ENCODE measurements at regions not wholly inside any gene's neighbourhood (a gene's known extent, or its start where the extent isn't known, plus 50 kb on each side); places are given as distances from the start of the nearest gene placed in this dataset.
A peak's percentile ranks its signal among the peaks of the same experiment; 100 is the strongest.
"Not testable (repeated sequence)": the region's sequence is repeated elsewhere in the genome, so short reads cannot be mapped to it uniquely, and the experiment has no call there.

DNA sequence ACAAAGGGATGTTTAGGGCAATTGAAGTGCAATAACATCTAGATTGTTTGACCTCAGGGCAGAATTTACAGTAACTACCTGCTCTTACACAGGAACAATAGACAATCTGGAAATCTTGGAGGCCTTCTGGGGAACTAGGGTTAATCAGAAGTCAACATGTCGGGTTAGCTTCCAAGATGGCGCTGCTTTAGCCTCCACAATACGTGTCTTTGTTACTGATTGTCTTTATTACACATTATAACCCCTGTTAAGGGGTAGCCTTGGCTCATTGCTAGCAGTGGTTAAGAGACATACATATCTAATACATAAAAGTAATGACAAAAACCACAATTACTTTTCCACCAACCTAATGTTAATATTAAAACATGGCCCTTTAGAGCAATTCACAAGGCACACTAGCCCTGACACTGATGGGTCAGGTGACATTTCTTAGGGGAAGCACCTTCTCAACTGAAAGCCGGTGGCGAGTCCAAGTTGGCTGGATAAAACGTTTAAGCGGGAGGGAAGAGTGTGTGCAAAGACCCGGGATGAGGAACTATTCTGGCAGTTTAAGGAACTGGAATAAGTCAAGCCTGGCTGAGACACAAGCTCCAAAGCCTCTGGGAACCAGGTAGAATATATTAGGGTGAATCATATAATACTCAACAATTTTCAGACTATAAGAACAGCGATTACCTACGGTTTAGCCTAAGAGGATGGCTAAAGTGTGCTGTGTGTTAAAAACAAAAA lies 236.9 kb downstream of the BCAS1 start:
- peak in 1 of 2 experiments; percentile 28 for DNase-seq

DNA sequence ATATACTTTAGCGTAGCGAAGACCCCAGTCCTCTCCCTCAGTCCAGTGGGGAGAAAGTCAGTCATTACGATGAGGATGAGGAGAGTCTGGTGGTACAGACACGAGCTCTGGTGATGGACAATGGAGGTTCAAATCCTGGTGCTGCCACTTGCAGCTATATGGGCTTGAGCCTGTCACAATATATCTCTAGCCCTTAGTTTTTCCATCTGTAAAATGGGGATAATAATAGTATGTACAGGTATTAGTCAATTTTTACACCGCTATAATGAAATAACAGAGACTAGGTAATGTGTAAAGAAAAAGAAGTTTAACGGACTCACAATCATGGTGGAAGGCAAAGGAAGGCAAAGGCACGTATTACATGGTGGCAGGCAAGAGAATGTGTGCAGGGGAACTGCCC lies 237.9 kb downstream of the BCAS1 start:
- DNase-seq, result no peak

DNA sequence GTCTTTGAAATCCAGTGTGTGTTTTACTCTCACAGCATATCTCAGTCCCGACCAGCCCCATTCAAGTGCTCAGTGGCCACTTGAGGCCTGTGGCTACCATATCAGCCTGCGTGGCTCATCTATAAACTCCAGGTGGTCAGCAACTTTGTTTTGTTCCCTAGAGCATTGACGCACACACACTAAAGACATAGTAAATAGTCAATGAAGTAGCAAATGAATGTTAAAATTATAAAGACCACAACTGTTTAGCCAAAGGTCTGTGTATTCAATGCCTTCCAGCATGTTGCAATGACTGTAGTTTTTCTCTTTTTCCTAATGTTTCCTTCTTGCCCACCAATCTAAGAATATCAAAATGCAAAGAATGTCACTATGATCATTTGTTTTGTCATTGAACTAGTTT lies 238.2 kb upstream of the ZNF217 start:
- DNase-seq, result no peak

DNA sequence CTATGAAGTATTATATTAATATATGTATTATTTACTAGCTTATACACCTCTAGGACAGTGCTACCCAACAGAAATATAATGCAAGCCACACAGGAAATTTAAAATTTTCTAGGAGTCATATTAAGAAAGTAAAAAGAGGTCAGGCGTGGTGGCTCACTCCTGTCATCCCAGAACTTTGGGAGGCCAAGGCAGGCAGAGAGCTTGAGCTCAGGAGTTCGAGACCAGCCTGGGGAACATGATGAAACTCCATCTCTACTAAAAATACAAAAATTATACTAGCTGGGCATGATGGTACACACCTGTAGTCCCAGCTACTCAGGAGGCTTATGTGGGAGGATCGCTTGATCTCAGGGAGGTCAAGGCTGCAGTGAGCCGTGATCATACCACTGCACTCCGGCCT lies 237.6 kb upstream of the ZNF217 start:
- no peak for DNase-seq

DNA sequence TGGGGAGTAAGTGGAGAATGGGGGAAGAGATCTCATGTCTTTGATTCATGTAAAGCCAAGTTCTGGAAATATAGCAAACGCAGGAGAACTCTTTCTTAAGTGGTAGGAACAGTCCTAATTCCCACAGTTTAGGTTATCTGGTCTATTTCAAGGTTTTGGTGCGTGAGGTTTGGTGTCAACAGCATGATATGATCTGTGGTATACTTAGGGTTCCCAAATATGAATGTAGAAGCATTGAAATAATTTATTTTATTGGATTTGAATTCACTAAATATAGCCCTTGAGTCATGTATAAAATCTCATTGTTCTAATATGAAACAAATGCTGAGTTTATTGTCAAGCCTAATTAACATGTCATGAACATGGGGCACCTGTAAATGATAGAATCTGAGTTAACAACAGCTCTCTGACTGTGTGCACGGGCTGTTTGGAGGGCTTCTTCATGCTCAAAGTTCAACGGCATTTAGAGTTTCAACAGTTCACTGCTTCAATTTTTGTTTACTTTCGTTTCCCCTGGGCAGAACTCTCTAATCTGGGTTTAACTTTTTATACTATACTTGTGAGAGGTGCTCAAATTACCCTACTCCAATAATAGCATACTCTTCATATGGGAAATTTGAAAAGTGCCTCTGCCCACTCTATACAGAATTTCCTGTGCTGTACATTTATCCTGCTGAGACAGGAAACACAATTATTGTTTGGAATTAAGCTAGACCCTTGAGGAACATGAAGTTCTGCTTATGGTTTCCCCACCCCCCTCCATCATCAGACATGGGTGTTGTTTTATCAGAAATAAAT lies 236.3 kb upstream of the ZNF217 start:
- DNase-seq, result peak; percentile 15 to 22

DNA sequence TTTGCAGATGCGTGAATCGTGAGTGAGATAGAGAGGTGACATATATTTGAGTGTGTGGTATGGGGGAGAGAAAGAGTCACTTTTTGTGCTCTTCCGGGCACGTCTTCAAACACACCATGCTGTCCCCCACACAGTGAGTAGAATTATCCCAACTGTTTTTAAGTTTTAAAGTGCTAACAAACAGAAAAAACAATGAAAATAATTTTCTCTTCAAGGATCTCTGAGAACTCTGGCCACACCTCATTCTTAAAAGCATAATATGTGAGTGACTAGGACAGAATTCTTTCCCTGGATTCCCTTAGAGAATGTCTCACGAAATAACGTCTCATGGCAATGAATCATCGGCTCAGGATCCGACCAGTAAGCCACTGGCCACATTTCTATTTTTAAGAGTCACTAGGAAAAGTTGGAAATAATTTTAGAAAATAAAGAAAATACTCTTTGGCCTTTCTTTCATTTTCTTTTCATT lies 235.7 kb upstream of the ZNF217 start:
- DNase-seq, result peak; percentile 17 to 37

DNA sequence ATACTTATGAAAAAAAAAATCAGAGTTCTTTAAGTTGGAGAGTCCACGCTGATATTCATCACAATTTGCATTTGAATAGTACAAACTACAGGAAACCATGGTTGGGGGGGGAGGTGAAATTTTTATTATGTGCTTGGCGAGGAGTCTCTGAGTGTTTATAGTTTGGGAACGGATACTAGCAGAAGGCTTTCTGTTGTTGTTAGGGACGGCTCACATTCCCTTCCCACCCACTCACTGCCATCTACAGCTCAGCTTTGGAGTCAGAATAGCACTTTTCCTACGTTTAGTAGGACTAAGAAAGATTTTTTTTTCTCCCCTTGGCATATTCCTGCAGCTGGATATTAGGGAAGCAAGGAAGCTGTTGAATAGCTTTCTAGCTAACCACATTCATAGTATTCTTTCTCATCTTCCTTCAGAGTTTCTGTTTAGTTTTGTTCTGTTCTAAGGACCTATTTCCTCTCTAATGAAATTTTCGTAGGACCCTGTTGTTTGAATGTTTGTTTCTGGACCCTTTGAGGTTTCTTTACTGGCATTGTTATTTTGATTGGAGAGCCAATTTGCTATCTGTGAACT lies 235.1 kb upstream of the ZNF217 start:
- no peak for DNase-seq

DNA sequence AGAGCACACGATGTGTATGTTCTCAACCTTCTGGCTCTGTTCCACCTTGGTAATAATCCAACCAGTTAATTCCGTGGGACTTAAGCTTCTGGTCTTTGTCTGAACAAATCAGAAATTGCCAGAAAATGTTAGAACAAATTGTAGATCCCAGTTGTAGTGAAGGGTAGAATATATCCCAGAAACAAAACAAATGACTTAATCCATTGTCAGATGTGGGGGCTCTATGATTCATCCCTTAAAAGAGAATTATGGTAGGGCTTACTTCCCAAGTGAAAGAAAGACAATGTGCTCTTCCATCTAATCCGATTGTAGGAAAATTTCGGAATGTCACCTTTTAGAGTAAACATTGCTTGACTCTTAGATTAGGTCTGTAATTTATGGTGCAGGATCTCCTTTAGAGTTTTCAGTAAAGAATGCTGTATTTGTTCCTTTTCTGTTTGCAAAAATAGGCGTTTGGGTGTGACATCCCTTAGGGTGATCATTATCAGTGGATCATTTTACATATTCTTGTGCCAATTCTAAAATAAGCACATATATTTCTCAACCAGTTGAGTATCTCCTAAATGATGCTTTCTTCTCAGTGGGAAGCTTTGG lies 234.5 kb upstream of the ZNF217 start:
- DNase-seq, result no peak

DNA sequence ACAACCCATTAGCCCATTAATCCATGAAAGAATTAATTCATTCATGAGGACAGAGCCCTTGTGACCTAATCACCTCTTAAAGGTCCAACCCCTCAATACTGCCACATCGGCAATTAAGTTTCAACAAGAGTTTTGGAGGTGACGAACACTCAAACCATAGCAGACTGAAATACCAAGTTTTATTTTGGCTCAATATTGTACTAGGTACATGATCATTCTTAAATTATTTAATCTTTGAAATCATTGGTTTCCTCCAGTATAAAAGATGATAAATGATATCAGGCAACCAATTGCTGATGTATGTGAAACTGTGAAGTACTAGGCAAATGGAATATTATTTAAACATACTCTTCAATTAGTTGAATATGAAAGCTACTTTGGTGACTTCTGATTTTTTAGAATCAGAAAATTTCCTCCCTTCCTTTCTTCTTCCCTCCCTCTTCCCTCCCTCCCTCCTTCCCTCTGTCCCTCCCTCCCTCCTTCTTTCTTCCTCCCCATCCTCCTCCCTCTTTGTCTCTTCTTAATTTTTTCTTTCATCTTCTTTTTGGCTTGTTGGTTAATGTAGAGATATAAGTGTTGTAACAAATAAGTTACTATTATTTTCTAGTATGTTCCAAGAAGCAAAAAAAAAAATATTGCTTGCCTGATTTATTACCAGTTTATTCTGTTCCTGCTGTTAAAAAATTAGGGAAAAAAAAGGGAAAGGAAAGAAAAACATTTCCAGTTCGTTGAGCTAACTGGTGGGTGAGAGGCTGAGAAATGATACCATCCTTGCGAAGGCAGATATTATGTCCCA lies 233.9 kb upstream of the ZNF217 start:
- no peak for DNase-seq

DNA sequence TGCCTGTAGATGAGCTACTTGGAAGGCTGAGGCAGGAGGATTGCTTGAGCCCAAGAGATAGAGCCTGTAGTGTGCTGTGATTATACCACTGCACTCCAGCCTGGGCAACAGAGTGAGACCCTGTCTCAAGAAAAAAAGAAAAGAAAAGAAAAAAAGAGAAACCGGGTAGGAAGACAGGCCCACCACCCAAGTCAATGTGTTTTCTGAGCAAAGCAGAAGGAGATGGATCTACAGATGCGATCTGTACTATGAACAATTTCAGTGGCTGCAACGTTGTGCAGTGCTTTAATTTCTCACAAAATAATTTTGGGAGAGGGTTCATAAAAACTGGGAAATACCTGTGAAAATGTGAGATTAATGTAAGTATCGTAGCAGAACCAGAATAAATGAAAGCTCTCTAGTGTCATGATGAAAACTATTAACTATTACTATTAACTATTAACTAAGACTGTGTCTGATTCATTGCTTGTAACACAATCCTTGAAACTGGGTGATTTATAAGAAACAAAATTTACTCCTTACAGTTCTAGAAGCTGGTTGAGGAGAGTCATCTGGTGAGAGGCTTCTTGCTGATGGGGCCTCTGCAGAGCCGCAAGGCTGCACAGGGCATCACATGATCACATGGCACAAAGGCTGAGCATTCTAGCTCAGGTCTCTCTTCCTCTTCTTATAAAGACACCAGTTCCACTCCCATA lies 233.1 kb upstream of the ZNF217 start:
- DNase-seq, result peak in 1 of 2 experiments; percentile 32

DNA sequence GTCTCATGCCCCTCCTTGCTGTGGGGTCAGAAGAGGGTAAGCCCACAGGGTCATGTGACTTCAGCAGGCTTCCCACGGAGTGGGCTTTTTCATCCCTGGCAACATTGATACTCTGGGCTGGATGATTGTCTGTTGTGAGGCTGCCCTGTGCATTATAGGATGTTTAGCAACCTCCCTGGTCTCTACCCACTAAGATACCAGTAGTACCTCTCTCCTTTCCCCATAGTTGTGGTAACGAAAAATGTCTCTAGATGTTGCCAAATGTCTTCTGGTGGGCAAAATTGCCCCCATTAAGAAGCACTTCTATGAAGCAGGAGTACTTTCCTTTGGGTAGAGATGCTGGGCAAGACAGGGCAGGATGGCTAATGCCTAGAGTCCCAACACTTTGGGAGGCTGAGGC lies 232.5 kb upstream of the ZNF217 start:
- DNase-seq, result no peak

DNA sequence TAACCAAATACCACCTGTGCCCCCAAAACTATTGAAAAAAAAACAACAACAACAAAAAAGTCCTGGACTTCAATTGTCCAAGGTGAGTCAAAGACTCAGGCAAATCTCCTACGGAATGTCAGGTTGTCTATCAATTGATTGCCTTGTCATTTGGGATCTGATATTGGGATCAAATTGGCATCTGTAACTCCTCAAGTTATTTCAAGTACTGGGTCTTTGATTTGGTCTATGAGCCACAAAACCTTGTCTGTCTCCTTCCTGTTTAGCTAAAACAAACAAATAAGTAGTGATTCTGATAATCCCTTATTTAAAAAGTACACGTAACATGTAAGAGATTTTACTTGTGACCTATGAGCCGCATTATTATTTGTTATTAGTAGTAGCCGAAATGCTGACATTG lies 231.6 kb upstream of the ZNF217 start:
- DNase-seq, result no peak

DNA sequence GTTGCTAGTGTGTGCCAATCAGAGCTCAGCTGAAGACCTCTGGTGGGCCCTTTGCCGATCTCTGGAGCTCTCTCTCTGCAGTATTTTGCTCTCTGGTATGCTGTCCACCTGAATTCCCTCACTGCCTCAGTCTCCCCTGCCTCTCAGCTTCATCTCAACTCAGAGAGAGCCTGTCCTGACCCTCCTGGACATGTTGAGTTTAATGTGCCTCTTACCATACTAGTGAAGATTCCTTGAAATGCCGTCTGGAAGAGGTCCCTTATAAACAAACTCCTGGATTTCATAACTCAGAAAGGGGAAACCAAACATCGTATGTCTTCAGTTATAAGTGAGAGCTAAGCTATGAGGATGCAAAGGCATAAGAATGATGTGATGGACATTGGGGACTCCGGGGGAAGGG lies 231.1 kb upstream of the ZNF217 start:
- no peak for DNase-seq

DNA sequence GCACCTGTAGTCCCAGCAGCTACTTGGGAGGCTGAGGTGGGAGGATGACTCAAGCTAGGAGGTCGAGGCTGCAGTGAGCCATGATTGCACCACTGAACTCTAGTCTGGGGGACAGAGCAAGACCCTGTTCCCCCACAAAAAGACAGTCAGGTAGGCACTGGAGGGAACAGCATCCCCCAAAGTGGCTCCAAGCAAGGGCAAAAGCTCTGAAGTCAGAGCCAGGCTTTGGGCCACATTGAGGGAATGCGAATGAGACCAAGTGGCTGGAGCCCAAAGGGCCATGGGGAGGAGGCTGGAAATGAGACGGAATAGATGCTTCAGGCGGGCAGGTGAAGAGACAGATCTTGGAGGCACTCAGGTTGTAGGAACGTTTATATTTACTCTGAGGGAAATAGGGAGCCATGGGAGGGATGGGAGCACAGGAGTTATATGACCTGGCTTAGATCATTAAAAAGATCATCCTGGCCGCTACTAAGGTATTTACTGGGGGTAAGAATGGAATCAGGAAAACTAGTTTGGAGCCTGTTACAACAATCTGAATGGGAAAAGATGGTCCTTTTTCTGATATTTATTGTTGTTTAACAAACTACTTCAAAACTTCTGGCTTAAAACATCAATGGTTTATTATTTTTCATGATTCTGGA lies 229.6 kb upstream of the ZNF217 start:
- DNase-seq, result no peak

DNA sequence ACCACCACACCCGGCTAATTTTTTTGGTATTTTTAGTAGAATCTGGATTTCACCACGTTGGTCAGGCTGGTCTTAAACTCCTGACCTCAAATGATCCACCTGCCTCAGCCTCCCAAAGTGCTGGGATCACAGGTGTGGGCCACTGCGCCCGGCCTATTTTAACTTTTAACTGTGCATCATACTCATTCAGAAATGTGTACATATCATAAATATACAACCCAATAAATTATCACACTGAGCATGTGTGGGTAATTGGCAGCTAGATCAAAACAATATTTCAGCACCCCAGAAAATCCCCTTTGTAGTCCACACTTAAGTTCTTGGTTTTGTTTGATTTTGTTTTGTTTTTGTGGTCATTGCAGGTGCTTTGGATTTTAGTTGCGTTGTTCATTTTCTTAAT lies 228.9 kb upstream of the ZNF217 start:
- DNase-seq, result no peak

DNA sequence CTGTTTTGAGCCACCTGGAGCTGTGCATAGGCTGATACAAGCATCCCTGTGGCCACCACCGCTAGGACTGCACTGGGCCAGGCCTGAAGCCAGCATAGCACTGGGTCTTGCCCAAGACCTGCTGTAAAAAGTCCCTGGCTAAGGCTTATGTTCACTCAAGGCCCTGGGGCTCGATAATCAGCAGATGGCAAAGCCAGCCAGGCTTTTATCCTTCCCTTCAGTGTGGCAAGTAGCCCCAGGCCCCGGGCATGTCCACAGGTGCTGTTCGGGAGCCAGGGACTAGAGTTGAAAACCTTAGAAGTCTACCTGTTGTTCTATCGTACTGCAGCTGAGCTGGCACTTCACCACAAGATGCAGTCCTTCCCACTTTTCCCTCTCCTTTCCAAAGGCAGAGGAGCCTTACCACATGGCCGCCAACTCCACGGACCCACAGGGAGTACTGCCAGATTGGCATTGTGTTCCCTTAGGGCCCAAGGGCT lies 226.4 kb upstream of the ZNF217 start:
- no peak for DNase-seq

DNA sequence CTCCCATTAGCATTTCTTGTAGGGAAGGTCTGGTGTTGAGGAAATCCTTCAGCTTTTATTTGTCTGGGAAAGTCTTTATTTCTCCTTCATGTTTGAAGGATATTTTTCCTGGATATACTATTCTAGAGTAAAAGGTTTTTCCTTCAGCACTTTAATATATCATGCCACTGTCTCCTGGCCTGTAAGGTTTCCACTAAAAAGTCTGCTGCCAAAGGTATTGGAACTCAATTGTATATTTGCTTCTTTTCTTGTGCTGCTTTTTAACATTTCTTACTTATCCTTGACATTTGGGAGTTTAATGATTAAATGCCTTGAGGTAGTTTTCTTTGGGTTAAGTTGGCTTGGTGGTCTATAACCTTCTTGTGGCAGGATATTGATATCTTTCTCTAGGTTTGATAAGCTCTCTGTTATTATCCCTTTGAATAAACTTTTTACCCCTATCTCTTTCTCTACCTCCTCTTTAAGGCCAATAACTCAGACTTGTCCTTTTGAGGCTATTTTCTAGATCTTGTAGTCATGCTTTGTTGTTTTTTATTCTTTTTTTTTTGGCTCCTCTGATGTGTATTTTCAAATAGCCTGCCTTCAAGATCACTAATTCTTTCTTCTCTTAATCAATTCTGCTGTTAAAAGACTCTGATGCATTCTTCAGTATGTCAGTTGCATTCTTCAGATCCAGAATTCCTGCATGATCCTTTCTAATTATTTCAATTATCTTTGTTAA lies 225.0 kb upstream of the ZNF217 start:
- DNase-seq, result no peak

DNA sequence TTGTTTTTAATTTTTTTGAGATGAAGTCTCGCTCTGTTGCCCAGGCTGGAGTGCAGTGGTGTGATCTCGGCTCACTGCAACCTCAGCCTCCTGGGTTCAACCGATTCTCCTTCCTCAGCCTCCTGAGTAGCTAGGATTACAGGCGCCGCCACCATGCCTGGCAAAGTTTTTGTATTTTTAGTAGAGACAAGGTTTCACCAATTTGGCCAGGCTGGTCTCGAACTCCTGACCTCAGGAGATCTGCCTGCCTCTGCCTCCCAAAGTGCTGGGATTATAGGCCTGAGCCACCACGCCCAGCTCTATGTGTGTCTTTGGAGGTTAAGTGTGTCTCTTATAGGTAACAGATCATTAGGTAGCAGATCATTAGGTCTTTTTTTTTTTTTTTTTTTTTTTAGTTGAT lies 223.9 kb upstream of the ZNF217 start:
- not testable (repeated sequence) for DNase-seq

DNA sequence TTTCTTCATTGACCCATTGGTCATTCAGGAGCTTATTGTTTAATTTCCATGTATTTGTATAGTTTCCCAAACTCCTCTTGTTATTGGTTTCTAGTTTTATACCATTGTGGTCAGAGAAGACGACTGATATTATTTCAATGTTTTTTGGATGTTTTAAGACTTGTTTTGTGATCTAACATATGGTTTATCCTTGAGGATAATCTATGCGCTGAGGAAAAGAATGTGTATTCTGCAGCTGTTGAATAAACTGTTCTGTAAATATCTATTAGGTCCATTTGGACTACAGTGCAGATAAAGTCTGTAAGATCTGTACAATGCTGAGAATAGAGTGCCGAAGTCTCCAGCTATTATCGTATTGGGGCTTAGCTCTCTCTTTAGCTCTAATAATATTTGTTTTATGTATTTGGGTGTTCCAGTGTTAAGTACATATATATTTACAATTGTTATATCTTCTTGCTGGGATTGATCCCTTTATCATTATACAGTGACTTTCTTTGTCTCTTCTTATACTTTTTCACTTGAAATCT lies 223.3 kb upstream of the ZNF217 start:
- no peak for DNase-seq

DNA sequence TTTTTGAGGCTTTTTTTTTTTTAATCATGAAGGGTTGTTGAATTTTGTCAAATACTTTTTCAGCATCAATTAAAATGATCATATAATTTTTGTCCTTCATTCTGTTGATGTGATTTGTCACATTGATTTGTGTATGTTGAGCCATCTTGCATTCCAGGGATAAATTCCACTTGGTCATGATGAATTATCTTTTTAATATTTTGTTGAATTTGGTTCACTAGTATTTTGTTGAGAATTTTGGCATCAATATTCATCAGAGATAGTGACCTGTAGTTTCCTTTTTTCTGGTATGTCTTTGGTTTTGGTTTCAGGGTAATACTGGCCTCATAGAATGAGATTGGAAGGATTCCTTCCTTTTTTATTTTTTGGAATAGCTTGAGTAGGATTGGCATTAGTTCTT lies 221.9 kb upstream of the ZNF217 start:
- no peak for DNase-seq

DNA sequence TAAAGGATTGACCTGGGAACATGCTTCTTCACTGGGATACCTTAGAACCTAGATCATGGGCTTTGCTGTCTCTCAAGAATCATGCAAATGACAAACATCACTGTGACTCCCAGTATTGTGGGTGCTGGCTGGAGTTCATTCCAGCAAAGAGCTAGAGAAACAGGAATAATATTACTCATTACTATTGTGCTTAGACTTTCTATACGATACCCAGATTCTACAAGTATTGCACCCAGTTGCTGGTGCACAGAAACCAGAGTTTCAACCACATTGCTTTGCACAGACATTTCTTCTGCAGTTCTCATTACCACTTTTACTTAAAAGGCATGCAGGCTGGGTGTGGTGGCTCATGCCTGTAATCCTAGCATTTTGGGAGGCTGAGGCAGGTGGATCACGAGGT lies 220.4 kb upstream of the ZNF217 start:
- DNase-seq, result no peak
